GM12878 (cell line): ENCODE measurements at regions not wholly inside any gene's neighbourhood (a gene's known extent, or its start where the extent isn't known, plus 50 kb on each side); places are given as distances from the start of the nearest gene placed in this dataset.

Experiments used
- CBX3 ChIP-seq: fragments of 200-600 bp; sonication (generic); IDR thresholded peaks from 2 replicates; pipeline ENCODE4 v1.6.1; 2016; ENCODE audit warnings: low read depth, borderline replicate concordance
- CTCF ChIP-seq, 3 experiments: IDR thresholded peaks in 2 of 3; conservative IDR thresholded peaks in 1 of 3; 2 replicates each; pipeline ENCODE4 v1.5.1; 2011; ENCODE audit warnings: low read depth in 3 of 3, low read length in 3 of 3, mild to moderate bottlenecking in 3 of 3, control low read depth in 2 of 3, moderate library complexity in 2 of 3, inconsistent platforms in 1 of 3, mixed read lengths in 1 of 3; ENCODE audit not compliant: control insufficient read depth in 2 of 3, insufficient read depth in 1 of 3; ENCODE audit errors: extremely low read depth in 1 of 3
- EP300 ChIP-seq, 2 experiments: fragments of 150-350 bp in 1 of 2; IDR thresholded peaks; 2 replicates each; pipeline ENCODE4 v1.6.1; 2011 to 2012; ENCODE audit warnings: low read depth in 2 of 2, low read length in 2 of 2, borderline replicate concordance in 1 of 2, improper control_type of control experiment in 1 of 2, inconsistent platforms in 1 of 2; ENCODE audit not compliant: control insufficient read depth in 1 of 2
- GABPA ChIP-seq: IDR thresholded peaks from 2 replicates; pipeline ENCODE4 v1.6.1; 2014; ENCODE audit warnings: antibody characterized with exemption, low read depth, mild to moderate bottlenecking, inconsistent platforms
- HDAC6 ChIP-seq: fragments of 200-600 bp; sonication (generic); IDR thresholded peaks from one replicate; pipeline ENCODE4 v1.8.0; 2017; ENCODE audit warnings: antibody characterized with exemption; ENCODE audit not compliant: unreplicated experiment
- MAX ChIP-seq: IDR thresholded peaks from 2 replicates; pipeline ENCODE4 v1.6.1; 2012; ENCODE audit warnings: low read depth, low read length, improper control_type of control experiment
- POLR2AphosphoS5 ChIP-seq: IDR thresholded peaks from 2 replicates; pipeline ENCODE4 v1.6.1; 2011; ENCODE audit warnings: mild to moderate bottlenecking, low read length, inconsistent platforms
- PRDM15 ChIP-seq: fragments of 450-650 bp; formaldehyde crosslinking; IDR thresholded peaks from 2 replicates; pipeline ENCODE4 v1.4.0; 2020; ENCODE audit warnings: mild to moderate bottlenecking, moderate library complexity
- REST ChIP-seq: IDR thresholded peaks from 2 replicates; pipeline ENCODE4 v1.6.1; 2012; ENCODE audit warnings: mild to moderate bottlenecking, low read depth, low read length
- SMAD1 ChIP-seq: fragments of 450-650 bp; IDR thresholded peaks from 2 replicates; pipeline ENCODE4 v1.6.1; 2018; ENCODE audit warnings: mild to moderate bottlenecking, low read depth; ENCODE audit not compliant: partially characterized antibody
- SMC3 ChIP-seq: IDR thresholded peaks from 2 replicates; pipeline ENCODE4 v1.6.1; 2011; ENCODE audit warnings: low read length, improper control_type of control experiment, borderline replicate concordance
- TCF7 ChIP-seq: IDR thresholded peaks from 2 replicates; pipeline ENCODE4 v1.6.1; 2014; ENCODE audit warnings: antibody characterized with exemption, borderline replicate concordance
- ZBED1 ChIP-seq: IDR thresholded peaks from 2 replicates; pipeline ENCODE4 v1.6.1; 2016; ENCODE audit warnings: borderline replicate concordance

- TF ChIP-seq MAX: no peak
- TF ChIP-seq GABPA: no peak
- no peak for TF ChIP-seq POLR2AphosphoS5
- TF ChIP-seq SMC3: no peak
- TF ChIP-seq CBX3: no peak
- TF ChIP-seq TCF7: no peak
- no peak for TF ChIP-seq EP300 (IDR thresholded peaks at IDR 0.05; ENCODE audit: borderline replicate concordance in 1 of 2, control insufficient read depth in 1 of 2, low read depth in 2 of 2, low read length in 2 of 2)
- TF ChIP-seq SMAD1: no peak
- TF ChIP-seq ZBED1: no peak
- TF ChIP-seq REST: no peak
- no peak for TF ChIP-seq CTCF (IDR thresholded peaks at IDR 0.05 in 2 of 3, conservative IDR thresholded peaks at IDR 0.05 in 1 of 3; ENCODE audit: control insufficient read depth in 2 of 3, extremely low read depth in 1 of 3, insufficient read depth in 1 of 3, low read depth in 3 of 3, low read length in 3 of 3)
- TF ChIP-seq PRDM15 (CRISPR knock-in tag): no peak
- TF ChIP-seq HDAC6: no peak
Observed at GRCh38 chr22:27298332-27298731, 503.2 kb downstream of the MN1 start.
